B cell (primary cell): ENCODE measurements at regions not wholly inside any gene's neighbourhood (a gene's known extent, or its start where the extent isn't known, plus 50 kb on each side); places are given as distances from the start of the nearest gene placed in this dataset.

Experiments used
- ATAC-seq: fragments of 200-7000 bp; cut with Tn5 transposase; one replicate; pipeline ENCODE4 v1.10.0; 2021; ENCODE audit warnings: low read depth, mild to moderate bottlenecking, moderate number of reproducible peaks, moderate library complexity
- CTCF ChIA-PET: fragments of 350-600 bp; sonication (Branson Sonifier 250); formaldehyde crosslinking; loops from one replicate; lab custom pipeline; 2021; ENCODE audit warnings: antibody characterized with exemption, inconsistent platforms; lab: Charles Lee
- POLR2A ChIA-PET: fragments of 350-600 bp; sonication (Branson Sonifier 250); formaldehyde crosslinking; loops from one replicate; lab custom pipeline; 2021; ENCODE audit warnings: antibody characterized with exemption; lab: Charles Lee
- DNase-seq: peaks from one replicate; pipeline ENCODE4 v3.0.0; 2013
- H2AFZ ChIP-seq: 2 replicates; pipeline ENCODE4 v1.6.1; 2012; ENCODE audit warnings: mild to moderate bottlenecking, low read depth, low read length; ENCODE audit not compliant: insufficient read depth, poor library complexity, severe bottlenecking
- H3K27ac ChIP-seq, 2 donors: 1 replicate in 1 of 2; 2 replicates in 1 of 2; pipeline ENCODE4 v1.5.1; 2012 to 2013; ENCODE audit warnings: low read length in 2 of 2, mild to moderate bottlenecking in 2 of 2, moderate library complexity in 1 of 2
- H3K27me3 ChIP-seq, 4 experiments: fragments of 200-600 bp in 1 of 4; sonication (generic) in 1 of 4; replicated peaks in 1 of 4; 1 replicate in 2 of 4; 2 replicates in 2 of 4; pipeline versions ENCODE4 v1.6.1 to v1.7.0; 2013 to 2016; ENCODE audit warnings: low read length in 3 of 4, mild to moderate bottlenecking in 2 of 4, mixed read lengths in 1 of 4, moderate library complexity in 1 of 4; ENCODE audit not compliant: insufficient read depth in 4 of 4, control insufficient read depth in 3 of 4; ENCODE audit errors: control extremely low read depth in 1 of 4
- H3K36me3 ChIP-seq, 2 experiments: replicated peaks in 1 of 2; 1 replicate in 1 of 2; 2 replicates in 1 of 2; pipeline versions ENCODE4 v1.6.1 to v1.7.1; 2013; ENCODE audit warnings: low read length in 1 of 2; ENCODE audit not compliant: insufficient read depth in 2 of 2, control insufficient read depth in 1 of 2; ENCODE audit errors: control extremely low read depth in 1 of 2, extremely low read depth in 1 of 2
- H3K4me1 ChIP-seq, 2 donors: fragments of 200-600 bp in 1 of 2; sonication (generic) in 1 of 2; 1 replicate in 1 of 2; 2 replicates in 1 of 2; pipeline versions ENCODE4 v1.5.1 to v1.6.1; 2013 to 2017; ENCODE audit warnings: low read length in 2 of 2; ENCODE audit not compliant: control insufficient read depth in 2 of 2, insufficient read depth in 2 of 2
- H3K4me2 ChIP-seq: replicated peaks from 2 replicates; pipeline ENCODE3; 2012; ENCODE audit warnings: mild to moderate bottlenecking, low read depth, low read length; ENCODE audit not compliant: poor library complexity, severe bottlenecking
- H3K4me3 ChIP-seq, 5 experiments: fragments of 200-600 bp in 1 of 5; sonication (generic) in 1 of 5; 1 replicate in 3 of 5; 2 replicates in 2 of 5; pipeline versions ENCODE4 v1.5.1 to v1.7.0; 2011 to 2016; ENCODE audit warnings: low read length in 4 of 5, mild to moderate bottlenecking in 4 of 5, low read depth in 2 of 5, control low read depth in 1 of 5, moderate library complexity in 1 of 5; ENCODE audit not compliant: insufficient read depth in 1 of 5; ENCODE audit errors: control extremely low read depth in 1 of 5, extremely low read depth in 1 of 5
- H3K79me2 ChIP-seq: fragments of 200-600 bp; sonication (generic); one replicate; pipeline ENCODE4 v1.6.0; 2016; ENCODE audit warnings: low read length; ENCODE audit not compliant: control insufficient read depth, insufficient read depth
- H3K9ac ChIP-seq: fragments of 200-600 bp; sonication (generic); 2 replicates; pipeline ENCODE4 v1.6.1; 2017; ENCODE audit warnings: mild to moderate bottlenecking, low read length, moderate library complexity
- H3K9me3 ChIP-seq, 3 donors: one replicate each; pipeline versions ENCODE4 v1.6.1 to v1.7.1; 2013; ENCODE audit warnings: low read length in 2 of 3; ENCODE audit not compliant: control insufficient read depth in 2 of 3, insufficient read depth in 1 of 3; ENCODE audit errors: control extremely low read depth in 1 of 3
- H4K20me1 ChIP-seq: 2 replicates; pipeline ENCODE4 v1.6.0; 2012; ENCODE audit warnings: mild to moderate bottlenecking, low read length; ENCODE audit not compliant: insufficient read depth, control insufficient read depth, poor library complexity, severe bottlenecking
- H3K27ac Mint-ChIP-seq: one replicate; pipeline ENCODE4 v1.8.0; 2021; ENCODE audit warnings: mixed read lengths
- H3K27me3 Mint-ChIP-seq: one replicate; pipeline ENCODE4 v1.8.0; 2021; ENCODE audit warnings: mixed read lengths
- H3K4me1 Mint-ChIP-seq: one replicate; pipeline ENCODE4 v1.8.0; 2021; ENCODE audit warnings: mixed read lengths
- H3K4me3 Mint-ChIP-seq: one replicate; pipeline ENCODE4 v1.8.0; 2021; ENCODE audit warnings: mixed read lengths
- H3K9me3 Mint-ChIP-seq: one replicate; pipeline ENCODE4 v1.8.0; 2022; ENCODE audit warnings: mixed read lengths; ENCODE audit not compliant: insufficient read depth
- EZH2 ChIP-seq: IDR thresholded peaks from 2 replicates; pipeline ENCODE4 v1.6.1; 2012; ENCODE audit warnings: borderline replicate concordance, low read depth, mild to moderate bottlenecking, moderate library complexity, low read length; ENCODE audit not compliant: insufficient read depth, poor library complexity, severe bottlenecking
- WGBS: methylation state at CpG from one replicate; pipeline ENCODE4 v1.1.5; 2013; ENCODE audit warnings: missing lambda C conversion rate; ENCODE audit not compliant: insufficient coverage; 5-methylcytosine and 5-hydroxymethylcytosine counted together
- intact Hi-C: fragments of 100-400 bp; cut with micrococcal nuclease; formaldehyde crosslinking; loops from one replicate; pipeline ENCODE4 v1.10.0; 2022
- TF ChIP-seq, protein P1 (sequence below): fragments of 200-600 bp; IDR thresholded peaks from one replicate; pipeline ENCODE4 v1.8.0; 2022; ENCODE audit warnings: antibody characterized with exemption, mild to moderate bottlenecking

DNA sequence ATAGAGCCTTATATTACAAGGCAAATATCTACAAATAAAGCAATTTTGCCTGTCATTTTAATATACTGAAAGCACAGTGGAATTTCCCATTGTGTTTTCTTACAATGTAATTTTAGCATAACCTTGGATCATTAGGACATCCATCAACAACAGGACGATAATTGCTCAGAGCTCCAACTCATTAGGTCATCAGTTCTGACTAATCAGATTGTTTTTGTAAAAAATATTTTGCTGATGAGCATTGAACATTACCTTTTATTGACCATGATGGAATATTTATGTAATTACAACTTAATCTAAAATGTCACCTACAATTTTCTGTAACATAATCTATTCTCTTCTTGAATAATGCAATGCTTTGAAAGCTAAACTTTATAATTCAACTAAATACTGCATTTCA lies 215.3 kb upstream of the DSEL start:
- ATAC-seq: no peak
- Histone ChIP-seq H2AFZ (no peak overlapping the region), H3K4me1 (no peaks in the 10 kb centered on the region), H3K9me3 (peaks cover 0 to 3% (median 0%) of the 10 kb centered on the region in 3 donors), H4K20me1 (no peaks in the 10 kb centered on the region), H3K79me2 (no peaks in the 10 kb centered on the region), H3K27me3 (no peaks in the 10 kb centered on the region), H3K36me3 (no peaks in the 10 kb centered on the region), H3K4me3 (no peak overlapping the region), H3K9ac (no peak overlapping the region), H3K27ac (no peak overlapping the region), H3K4me2 (no peak overlapping the region)
- intact Hi-C loops: no loop called here
- ChIA-PET POLR2A (no interaction called here), CTCF (no interaction called here)
- no CpG with 5 or more reads among the region's 1 CpG for WGBS
- no peak overlapping the region for H3K4me3 Mint-ChIP-seq
- peaks cover 2% of the 10 kb centered on the region for H3K9me3 Mint-ChIP-seq
- TF ChIP-seq, protein P1, sequence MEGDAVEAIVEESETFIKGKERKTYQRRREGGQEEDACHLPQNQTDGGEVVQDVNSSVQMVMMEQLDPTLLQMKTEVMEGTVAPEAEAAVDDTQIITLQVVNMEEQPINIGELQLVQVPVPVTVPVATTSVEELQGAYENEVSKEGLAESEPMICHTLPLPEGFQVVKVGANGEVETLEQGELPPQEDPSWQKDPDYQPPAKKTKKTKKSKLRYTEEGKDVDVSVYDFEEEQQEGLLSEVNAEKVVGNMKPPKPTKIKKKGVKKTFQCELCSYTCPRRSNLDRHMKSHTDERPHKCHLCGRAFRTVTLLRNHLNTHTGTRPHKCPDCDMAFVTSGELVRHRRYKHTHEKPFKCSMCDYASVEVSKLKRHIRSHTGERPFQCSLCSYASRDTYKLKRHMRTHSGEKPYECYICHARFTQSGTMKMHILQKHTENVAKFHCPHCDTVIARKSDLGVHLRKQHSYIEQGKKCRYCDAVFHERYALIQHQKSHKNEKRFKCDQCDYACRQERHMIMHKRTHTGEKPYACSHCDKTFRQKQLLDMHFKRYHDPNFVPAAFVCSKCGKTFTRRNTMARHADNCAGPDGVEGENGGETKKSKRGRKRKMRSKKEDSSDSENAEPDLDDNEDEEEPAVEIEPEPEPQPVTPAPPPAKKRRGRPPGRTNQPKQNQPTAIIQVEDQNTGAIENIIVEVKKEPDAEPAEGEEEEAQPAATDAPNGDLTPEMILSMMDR: no peak
- TF ChIP-seq EZH2: no peak
- H3K27me3 Mint-ChIP-seq: no peaks in the 10 kb centered on the region
- no peak for DNase-seq
- no peak overlapping the region for H3K27ac Mint-ChIP-seq
- H3K4me1 Mint-ChIP-seq: no peaks in the 10 kb centered on the region

DNA sequence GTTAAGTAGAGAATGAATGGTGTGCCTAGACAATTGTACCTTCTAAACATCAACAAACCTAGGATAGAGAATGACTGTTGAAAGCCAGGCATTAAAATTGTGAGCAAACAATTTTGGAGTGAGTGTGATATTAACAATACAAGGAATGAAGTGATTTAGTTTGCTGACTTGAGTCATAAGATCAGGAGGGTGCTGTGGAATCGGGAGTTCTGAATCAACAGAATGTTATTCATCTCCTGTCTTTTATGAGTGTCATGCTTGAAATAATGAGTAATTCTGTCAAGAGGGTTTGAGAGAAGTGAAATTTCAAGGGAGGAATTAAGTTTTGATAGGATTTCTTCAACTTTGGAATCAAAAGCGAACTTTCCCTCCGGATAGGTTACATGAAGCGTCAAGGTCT lies 214.4 kb upstream of the DSEL start:
- Mint-ChIP-seq H3K9me3 (peaks cover 2% of the 10 kb centered on the region), H3K27me3 (no peaks in the 10 kb centered on the region), H3K27ac (no peak overlapping the region), H3K4me1 (no peaks in the 10 kb centered on the region), H3K4me3 (no peak overlapping the region)
- H4K20me1 ChIP-seq: no peaks in the 10 kb centered on the region
- TF ChIP-seq EZH2: no peak
- TF ChIP-seq, protein P1: no peak
- H3K9ac ChIP-seq: no peak overlapping the region
- H3K4me1 ChIP-seq: no peaks in the 10 kb centered on the region
- no peak overlapping the region for H3K4me2 ChIP-seq
- H3K4me3 ChIP-seq: no peak overlapping the region
- POLR2A ChIA-PET: no interaction called here
- intact Hi-C loops: no loop called here
- CTCF ChIA-PET: no interaction called here
- no peak overlapping the region for H2AFZ ChIP-seq
- no peaks in the 10 kb centered on the region for H3K27me3 ChIP-seq
- no peak for DNase-seq
- H3K79me2 ChIP-seq: no peaks in the 10 kb centered on the region
- no peaks in the 10 kb centered on the region for H3K36me3 ChIP-seq
- peaks cover 0 to 7% (median 0%) of the 10 kb centered on the region in 3 donors for H3K9me3 ChIP-seq
- no peak overlapping the region for H3K27ac ChIP-seq
- ATAC-seq: no peak
- WGBS: 100% methylated on average over 1 of the region's 4 CpGs
